ENCODE measurements at regions not wholly inside any gene's neighbourhood (a gene's known extent, or its start where the extent isn't known, plus 50 kb on each side); places are given as distances from the start of the nearest gene placed in this dataset.

DNA sequence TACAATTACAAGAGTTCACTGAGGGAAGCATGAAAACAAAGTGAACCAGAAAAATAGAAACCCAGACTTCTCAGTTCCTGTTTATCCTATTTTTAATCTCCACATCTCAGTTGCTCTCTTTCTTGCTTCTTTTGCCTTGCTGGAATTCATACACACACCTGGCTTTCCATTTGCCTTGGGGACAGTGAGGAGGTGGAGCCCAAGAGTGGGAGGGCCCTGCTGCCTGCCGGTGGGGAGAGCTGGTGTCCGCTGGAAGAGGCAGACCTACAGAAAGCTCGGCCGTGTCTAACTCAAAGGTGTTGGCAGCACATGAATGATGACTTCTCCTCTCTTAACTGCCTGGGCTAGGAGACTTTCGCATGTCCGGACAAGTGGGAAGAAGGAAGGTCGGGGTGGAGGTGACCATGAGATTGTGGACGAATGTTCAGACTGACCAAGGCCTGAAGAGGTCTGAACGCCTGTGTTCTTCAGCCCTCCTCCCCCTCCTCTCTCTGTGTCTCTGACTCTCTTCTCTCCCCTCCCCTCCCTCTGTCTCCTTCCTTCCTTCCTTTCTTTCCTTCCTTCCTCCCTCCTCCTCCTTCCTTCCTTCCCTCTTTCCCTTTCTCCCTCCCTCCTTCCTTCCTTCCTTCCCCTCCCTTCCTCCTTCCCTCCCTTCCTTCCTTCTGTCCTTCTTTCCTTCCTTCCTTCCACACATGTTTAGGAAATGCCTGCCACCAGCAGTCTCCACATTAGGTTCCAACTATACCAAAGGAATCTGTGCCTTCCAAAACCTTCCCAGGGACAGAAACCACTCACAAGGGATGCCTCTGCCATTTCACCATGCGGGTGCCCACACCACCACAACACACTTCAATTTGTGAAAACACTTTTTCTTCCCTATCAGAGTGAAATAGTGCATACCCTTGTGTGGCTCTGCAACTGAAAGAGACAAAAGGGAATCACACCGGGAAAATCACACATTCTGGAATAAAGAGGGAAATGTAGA, 157.3 kb upstream of the RUNX1 start:
- Histone ChIP-seq H3K4me1 (ENCODE audit: control insufficient read depth, insufficient read depth, low read length) (peaks cover 96% of the 10 kb centered on the region), H3K4me3 (ENCODE audit: low read length) (no peak overlapping the region), H3K36me3 (ENCODE audit: control insufficient read depth, insufficient read depth, low read length, severe bottlenecking) (no peaks in the 10 kb centered on the region), H3K9ac (ENCODE audit: low read length) (peak overlapping the region; percentile 85), H3K9me3 (ENCODE audit: control insufficient read depth, low read length) (no peaks in the 10 kb centered on the region), H3K27me3 (replicated peaks; ENCODE audit: control insufficient read depth, insufficient read depth, low read length) (no peaks in the 10 kb centered on the region)
- DNase-seq (ENCODE audit: low read depth) = no peak

GRCh38 chr21:35204850-35205541, 155.9 kb upstream of the RUNX1 start:
- no peaks in the 10 kb centered on the region for H3K9me3 ChIP-seq (ENCODE audit: control insufficient read depth, low read length)
- no peaks in the 10 kb centered on the region for H3K36me3 ChIP-seq (ENCODE audit: control insufficient read depth, insufficient read depth, low read length, severe bottlenecking)
- H3K4me3 ChIP-seq (ENCODE audit: low read length) = peak overlapping the region; percentile 70
- H3K9ac ChIP-seq (ENCODE audit: low read length) = peak overlapping the region; percentile 85
- peaks cover 89% of the 10 kb centered on the region for H3K4me1 ChIP-seq (ENCODE audit: control insufficient read depth, insufficient read depth, low read length)
- no peaks in the 10 kb centered on the region for H3K27me3 ChIP-seq (replicated peaks; ENCODE audit: control insufficient read depth, insufficient read depth, low read length)
- peak; percentile 92 for DNase-seq (ENCODE audit: low read depth)

GRCh38 chr21:35204125-35204524, 155.0 kb upstream of the RUNX1 start:
- Histone ChIP-seq H3K36me3 (ENCODE audit: control insufficient read depth, insufficient read depth, low read length, severe bottlenecking) (no peaks in the 10 kb centered on the region), H3K4me1 (ENCODE audit: control insufficient read depth, insufficient read depth, low read length) (peaks cover 90% of the 10 kb centered on the region), H3K9me3 (ENCODE audit: control insufficient read depth, low read length) (no peaks in the 10 kb centered on the region), H3K9ac (ENCODE audit: low read length) (peak overlapping the region; percentile 85), H3K27me3 (replicated peaks; ENCODE audit: control insufficient read depth, insufficient read depth, low read length) (no peaks in the 10 kb centered on the region), H3K4me3 (ENCODE audit: low read length) (no peak overlapping the region)
- DNase-seq (ENCODE audit: low read depth) = peak; percentile 44

DNA sequence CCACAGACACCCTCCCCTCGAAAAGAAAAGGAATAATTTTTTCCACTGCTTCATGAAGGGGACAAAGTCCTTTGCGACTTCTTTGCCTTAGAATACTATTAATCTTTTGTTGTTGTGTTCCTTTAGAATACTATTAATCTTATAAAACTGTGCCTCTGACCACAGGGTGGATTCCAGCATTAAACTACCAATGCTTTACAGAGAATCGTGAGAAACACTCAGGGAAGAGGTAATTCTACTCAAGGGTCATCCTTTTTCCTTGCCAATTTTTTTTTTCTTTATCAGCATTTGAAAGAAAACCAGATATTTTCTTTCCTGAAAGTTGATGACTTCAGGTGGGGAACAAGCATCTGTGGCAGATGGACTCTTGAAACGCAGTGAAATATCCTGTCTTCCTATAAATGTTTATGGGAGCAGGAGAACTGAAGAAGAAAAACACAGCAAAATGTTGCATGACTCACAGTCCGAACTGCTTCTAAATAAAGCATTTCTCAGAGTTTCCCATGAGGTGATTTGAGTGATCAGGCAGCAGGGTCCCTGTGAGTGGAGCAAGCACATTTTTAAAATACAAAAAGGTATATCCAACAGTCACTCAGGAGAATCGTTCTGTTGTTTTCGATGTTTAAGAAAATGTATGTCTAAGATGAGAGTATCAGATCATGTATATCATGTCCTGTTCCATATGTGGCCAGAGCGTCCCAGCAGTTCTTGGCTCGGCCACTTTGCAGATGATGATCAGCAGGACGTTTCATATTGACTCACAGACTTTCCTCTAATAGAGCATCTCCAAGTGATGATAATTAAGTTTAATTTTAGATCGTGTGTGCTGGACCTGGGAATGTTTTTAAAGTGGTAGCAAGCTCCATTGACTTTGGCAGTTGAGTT, 154.2 kb upstream of the RUNX1 start:
- peak; percentile 80 for DNase-seq (ENCODE audit: low read depth)
- Histone ChIP-seq H3K4me1 (ENCODE audit: control insufficient read depth, insufficient read depth, low read length) (peaks cover 90% of the 10 kb centered on the region), H3K36me3 (ENCODE audit: control insufficient read depth, insufficient read depth, low read length, severe bottlenecking) (no peaks in the 10 kb centered on the region), H3K9ac (ENCODE audit: low read length) (peak overlapping the region; percentile 85), H3K4me3 (ENCODE audit: low read length) (peak overlapping the region; percentile 42), H3K9me3 (ENCODE audit: control insufficient read depth, low read length) (no peaks in the 10 kb centered on the region), H3K27me3 (replicated peaks; ENCODE audit: control insufficient read depth, insufficient read depth, low read length) (no peaks in the 10 kb centered on the region)

DNA sequence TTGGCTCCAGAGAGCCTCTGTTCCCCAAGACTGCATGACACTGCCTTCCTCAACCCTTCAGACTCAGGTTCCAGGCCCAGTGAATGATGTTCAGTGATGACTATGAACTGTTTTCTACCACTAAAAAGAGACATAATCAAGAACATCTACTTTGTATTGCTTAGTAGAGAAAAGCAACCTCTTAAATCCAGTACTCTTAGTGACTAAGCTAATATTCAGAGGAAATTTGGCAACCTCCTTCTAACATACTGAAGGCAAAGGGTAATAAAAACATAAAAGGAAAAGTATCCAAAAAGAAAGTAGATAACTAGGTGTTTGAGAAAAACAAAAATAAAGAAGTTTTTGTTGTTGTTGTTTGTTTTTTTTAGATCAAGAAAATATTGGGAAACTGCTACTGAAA, 153.3 kb upstream of the RUNX1 start:
- Histone ChIP-seq H3K9ac (ENCODE audit: low read length) (peak overlapping the region; percentile 85), H3K27me3 (replicated peaks; ENCODE audit: control insufficient read depth, insufficient read depth, low read length) (no peaks in the 10 kb centered on the region), H3K9me3 (ENCODE audit: control insufficient read depth, low read length) (no peaks in the 10 kb centered on the region), H3K4me3 (ENCODE audit: low read length) (peak overlapping the region; percentile 42), H3K36me3 (ENCODE audit: control insufficient read depth, insufficient read depth, low read length, severe bottlenecking) (no peaks in the 10 kb centered on the region), H3K4me1 (ENCODE audit: control insufficient read depth, insufficient read depth, low read length) (peaks cover 89% of the 10 kb centered on the region)
- peak; percentile 55 for DNase-seq (ENCODE audit: low read depth)

DNA sequence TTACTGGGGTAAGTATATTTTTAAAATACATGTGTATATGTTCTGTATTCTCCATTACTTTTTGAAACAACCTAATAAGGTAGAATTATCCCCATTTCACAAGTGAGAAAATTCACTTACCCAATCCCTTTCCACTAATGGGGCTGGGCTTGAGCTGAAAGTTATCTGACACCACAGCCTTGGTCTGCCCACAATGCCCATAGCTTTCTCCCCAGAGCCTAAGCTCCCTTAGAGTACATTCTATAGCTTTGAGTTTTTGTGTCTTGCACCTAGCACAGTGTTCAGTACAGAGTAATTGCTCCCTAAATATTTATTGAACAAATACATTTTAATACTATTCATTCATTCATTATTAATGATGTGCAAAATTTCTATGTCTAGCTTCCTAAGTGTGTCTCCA, 152.7 kb upstream of the RUNX1 start:
- DNase-seq (ENCODE audit: low read depth) = no peak
- Histone ChIP-seq H3K27me3 (replicated peaks; ENCODE audit: control insufficient read depth, insufficient read depth, low read length) (no peaks in the 10 kb centered on the region), H3K36me3 (ENCODE audit: control insufficient read depth, insufficient read depth, low read length, severe bottlenecking) (no peaks in the 10 kb centered on the region), H3K4me1 (ENCODE audit: control insufficient read depth, insufficient read depth, low read length) (peaks cover 88% of the 10 kb centered on the region), H3K4me3 (ENCODE audit: low read length) (no peak overlapping the region), H3K9ac (ENCODE audit: low read length) (peak overlapping the region; percentile 85), H3K9me3 (ENCODE audit: control insufficient read depth, low read length) (no peaks in the 10 kb centered on the region)

DNA sequence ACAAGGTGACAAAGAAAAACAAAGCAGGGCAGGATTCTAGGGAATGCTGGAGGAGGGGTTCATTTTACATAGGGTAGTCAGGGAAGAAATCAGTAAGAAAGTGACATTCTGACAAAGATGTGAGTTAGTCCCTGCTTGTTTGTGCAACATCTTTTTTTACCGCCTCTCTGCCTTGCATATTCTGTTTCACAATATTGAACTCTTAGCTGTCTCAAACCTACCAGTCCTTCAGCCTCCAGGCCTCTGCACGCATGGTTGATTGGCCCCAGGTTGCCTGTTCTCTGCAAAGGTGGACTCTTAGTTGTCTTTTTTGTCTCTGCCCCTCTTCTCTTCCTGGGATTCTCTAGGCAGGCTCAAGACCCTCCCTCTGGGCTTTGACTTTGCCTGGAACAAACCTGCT, 152.2 kb upstream of the RUNX1 start:
- H3K9me3 ChIP-seq (ENCODE audit: control insufficient read depth, low read length) = no peaks in the 10 kb centered on the region
- DNase-seq (ENCODE audit: low read depth) = no peak
- no peak overlapping the region for H3K4me3 ChIP-seq (ENCODE audit: low read length)
- H3K4me1 ChIP-seq (ENCODE audit: control insufficient read depth, insufficient read depth, low read length) = peaks cover 82% of the 10 kb centered on the region
- no peaks in the 10 kb centered on the region for H3K27me3 ChIP-seq (replicated peaks; ENCODE audit: control insufficient read depth, insufficient read depth, low read length)
- no peaks in the 10 kb centered on the region for H3K36me3 ChIP-seq (ENCODE audit: control insufficient read depth, insufficient read depth, low read length, severe bottlenecking)
- H3K9ac ChIP-seq (ENCODE audit: low read length) = no peak overlapping the region

- Histone ChIP-seq H3K9ac (ENCODE audit: low read length) (peak overlapping the region; percentile 63), H3K9me3 (ENCODE audit: control insufficient read depth, low read length) (no peaks in the 10 kb centered on the region), H3K4me1 (ENCODE audit: control insufficient read depth, insufficient read depth, low read length) (peaks cover 66% of the 10 kb centered on the region), H3K36me3 (ENCODE audit: control insufficient read depth, insufficient read depth, low read length, severe bottlenecking) (no peaks in the 10 kb centered on the region), H3K4me3 (ENCODE audit: low read length) (peak overlapping the region; percentile 49), H3K27me3 (replicated peaks; ENCODE audit: control insufficient read depth, insufficient read depth, low read length) (no peaks in the 10 kb centered on the region)
- no peak for DNase-seq (ENCODE audit: low read depth)
Measured at GRCh38 chr21:35199733-35200015, 150.6 kb upstream of the RUNX1 start.

- DNase-seq (ENCODE audit: low read depth) = no peak
- Histone ChIP-seq H3K4me1 (ENCODE audit: control insufficient read depth, insufficient read depth, low read length) (peaks cover 61% of the 10 kb centered on the region), H3K27me3 (replicated peaks; ENCODE audit: control insufficient read depth, insufficient read depth, low read length) (no peaks in the 10 kb centered on the region), H3K36me3 (ENCODE audit: control insufficient read depth, insufficient read depth, low read length, severe bottlenecking) (no peaks in the 10 kb centered on the region), H3K4me3 (ENCODE audit: low read length) (peak overlapping the region; percentile 49), H3K9me3 (ENCODE audit: control insufficient read depth, low read length) (no peaks in the 10 kb centered on the region), H3K9ac (ENCODE audit: low read length) (peak overlapping the region; percentile 63)
Measured at GRCh38 chr21:35198982-35199732, 150.1 kb upstream of the RUNX1 start.

GRCh38 chr21:35198565-35198964, 149.5 kb upstream of the RUNX1 start:
- H3K27me3 ChIP-seq (replicated peaks; ENCODE audit: control insufficient read depth, insufficient read depth, low read length) = no peaks in the 10 kb centered on the region
- peaks cover 55% of the 10 kb centered on the region for H3K4me1 ChIP-seq (ENCODE audit: control insufficient read depth, insufficient read depth, low read length)
- H3K36me3 ChIP-seq (ENCODE audit: control insufficient read depth, insufficient read depth, low read length, severe bottlenecking) = no peaks in the 10 kb centered on the region
- no peak for DNase-seq (ENCODE audit: low read depth)
- H3K9me3 ChIP-seq (ENCODE audit: control insufficient read depth, low read length) = no peaks in the 10 kb centered on the region
- H3K4me3 ChIP-seq (ENCODE audit: low read length) = peak overlapping the region; percentile 49
- H3K9ac ChIP-seq (ENCODE audit: low read length) = peak overlapping the region; percentile 63
